ENCODE measurements at regions not wholly inside any gene's neighbourhood (a gene's known extent, or its start where the extent isn't known, plus 50 kb on each side); places are given as distances from the start of the nearest gene placed in this dataset.

DNA sequence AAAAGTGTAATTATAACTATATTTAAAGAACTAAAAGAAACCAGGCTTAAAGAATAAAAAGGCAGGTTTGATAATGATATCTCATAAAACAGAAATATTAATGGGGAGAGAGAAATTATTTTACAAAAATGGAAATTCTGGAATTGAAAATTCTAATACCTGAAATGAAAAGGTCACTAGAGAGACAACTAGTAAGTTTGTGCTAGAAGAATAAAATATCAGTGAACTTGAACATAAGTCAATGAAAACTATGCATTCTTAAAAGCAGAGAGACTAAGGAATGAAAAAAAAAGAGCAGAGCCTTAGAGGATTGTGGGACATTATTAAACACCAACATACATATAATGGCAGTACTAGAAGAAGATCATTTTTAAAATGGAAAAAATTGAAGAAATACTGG, 1475.0 kb upstream of the ZEB2 start:
- TF ChIP-seq, protein P1, sequence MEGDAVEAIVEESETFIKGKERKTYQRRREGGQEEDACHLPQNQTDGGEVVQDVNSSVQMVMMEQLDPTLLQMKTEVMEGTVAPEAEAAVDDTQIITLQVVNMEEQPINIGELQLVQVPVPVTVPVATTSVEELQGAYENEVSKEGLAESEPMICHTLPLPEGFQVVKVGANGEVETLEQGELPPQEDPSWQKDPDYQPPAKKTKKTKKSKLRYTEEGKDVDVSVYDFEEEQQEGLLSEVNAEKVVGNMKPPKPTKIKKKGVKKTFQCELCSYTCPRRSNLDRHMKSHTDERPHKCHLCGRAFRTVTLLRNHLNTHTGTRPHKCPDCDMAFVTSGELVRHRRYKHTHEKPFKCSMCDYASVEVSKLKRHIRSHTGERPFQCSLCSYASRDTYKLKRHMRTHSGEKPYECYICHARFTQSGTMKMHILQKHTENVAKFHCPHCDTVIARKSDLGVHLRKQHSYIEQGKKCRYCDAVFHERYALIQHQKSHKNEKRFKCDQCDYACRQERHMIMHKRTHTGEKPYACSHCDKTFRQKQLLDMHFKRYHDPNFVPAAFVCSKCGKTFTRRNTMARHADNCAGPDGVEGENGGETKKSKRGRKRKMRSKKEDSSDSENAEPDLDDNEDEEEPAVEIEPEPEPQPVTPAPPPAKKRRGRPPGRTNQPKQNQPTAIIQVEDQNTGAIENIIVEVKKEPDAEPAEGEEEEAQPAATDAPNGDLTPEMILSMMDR (IDR thresholded peaks at IDR 0.05; ENCODE audit: insufficient read depth, low read depth, low read length): no peak
- TF ChIP-seq EZH2 (IDR thresholded peaks at IDR 0.05; ENCODE audit: insufficient read depth, low read length): no peak

Data from astrocyte (in vitro differentiated cells and primary cell).